Small intestine (tissue), 7 donors: ENCODE measurements at regions not wholly inside any gene's neighbourhood (a gene's known extent, or its start where the extent isn't known, plus 50 kb on each side); places are given as distances from the start of the nearest gene placed in this dataset.

Experiments
- DNase-seq, 2 donors: peaks; one replicate each; pipeline versions ENCODE4 v3.0.0 to v3.0.0-alpha.2; 2013
- FAIRE-seq: peaks from 2 replicates; lab custom pipeline; 2012; peaks lifted over from hg19 to GRCh38; lab: Jason Lieb, UNC
- H3K27ac ChIP-seq, 3 donors: one replicate each; pipeline ENCODE4 v1.5.1; 2013; ENCODE audit warnings: low read length in 2 of 3, mild to moderate bottlenecking in 2 of 3, control low read depth in 1 of 3, inconsistent platforms in 1 of 3, low read depth in 1 of 3, moderate library complexity in 1 of 3
- H3K27me3 ChIP-seq, 3 donors: one replicate each; pipeline ENCODE4 v1.6.1; 2013; ENCODE audit warnings: low read length in 3 of 3, inconsistent platforms in 1 of 3; ENCODE audit not compliant: control insufficient read depth in 3 of 3, insufficient read depth in 3 of 3
- H3K36me3 ChIP-seq, 3 donors: one replicate each; pipeline ENCODE4 v1.6.1; 2013; ENCODE audit warnings: low read length in 3 of 3, inconsistent platforms in 1 of 3, low read depth in 1 of 3, mild to moderate bottlenecking in 1 of 3, moderate library complexity in 1 of 3; ENCODE audit not compliant: control insufficient read depth in 3 of 3, insufficient read depth in 2 of 3
- H3K4me1 ChIP-seq, 3 donors: one replicate each; pipeline ENCODE4 v1.6.1; 2013; ENCODE audit warnings: low read length in 2 of 3, inconsistent platforms in 1 of 3, low read depth in 1 of 3, mild to moderate bottlenecking in 1 of 3, moderate library complexity in 1 of 3; ENCODE audit not compliant: control insufficient read depth in 3 of 3, insufficient read depth in 2 of 3
- H3K4me3 ChIP-seq, 3 donors: one replicate each; pipeline ENCODE4 v1.5.1; 2013; ENCODE audit warnings: low read length in 3 of 3, control low read depth in 1 of 3, inconsistent platforms in 1 of 3, low read depth in 1 of 3, mild to moderate bottlenecking in 1 of 3, moderate library complexity in 1 of 3
- H3K9me3 ChIP-seq, 2 donors: one replicate each; pipeline ENCODE4 v1.6.1; 2013; ENCODE audit warnings: low read depth in 1 of 2, low read length in 1 of 2; ENCODE audit not compliant: control insufficient read depth in 2 of 2, insufficient read depth in 1 of 2
- WGBS, 3 donors: extraction: QIAGEN DNeasy Blood & Tissue Kit; methylation state at CpG; one replicate each; pipeline ENCODE4 v1.1.7; 2013; 5-methylcytosine and 5-hydroxymethylcytosine counted together
- donor health status: healthy with polysubstance abuse.
- donor health status: control.
- donor health status: control.
- donor health status: Bipolar disorder and iron deficiency.
- donor health status: healthy.

DNA sequence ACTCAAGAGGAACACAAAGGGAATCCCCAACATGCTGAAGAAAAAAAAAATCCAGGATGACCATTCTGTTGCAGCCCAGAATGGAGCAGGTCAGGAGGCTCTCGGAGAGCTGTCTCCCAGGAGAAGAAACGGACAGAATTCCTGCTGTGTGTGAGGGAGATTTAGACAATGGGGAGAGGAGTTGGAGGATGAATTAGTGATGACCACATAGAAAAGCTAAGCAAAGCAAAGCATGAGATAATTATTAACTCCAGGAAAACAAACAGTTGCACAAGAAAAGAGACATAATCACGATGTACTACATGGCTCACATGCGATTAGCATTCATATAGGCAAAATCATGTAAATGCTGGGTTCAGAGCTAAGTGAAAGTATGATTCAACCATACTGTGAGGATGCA lies 61.1 kb upstream of the SMYD2 start:
- H3K9me3 ChIP-seq = no peaks in the 10 kb centered on the region
- no peaks in the 10 kb centered on the region for H3K36me3 ChIP-seq
- H3K27ac ChIP-seq = no peak overlapping the region
- H3K4me3 ChIP-seq = no peak overlapping the region
- no peaks in the 10 kb centered on the region for H3K4me1 ChIP-seq
- H3K27me3 ChIP-seq = peaks cover 0 to 10% (median 8%) of the 10 kb centered on the region in 3 donors
- FAIRE-seq (no peak), DNase-seq (no peak)
- 48 to 62% (median 49%) methylated on average over 4 of the region's 4 CpGs for WGBS, 3 donors

DNA sequence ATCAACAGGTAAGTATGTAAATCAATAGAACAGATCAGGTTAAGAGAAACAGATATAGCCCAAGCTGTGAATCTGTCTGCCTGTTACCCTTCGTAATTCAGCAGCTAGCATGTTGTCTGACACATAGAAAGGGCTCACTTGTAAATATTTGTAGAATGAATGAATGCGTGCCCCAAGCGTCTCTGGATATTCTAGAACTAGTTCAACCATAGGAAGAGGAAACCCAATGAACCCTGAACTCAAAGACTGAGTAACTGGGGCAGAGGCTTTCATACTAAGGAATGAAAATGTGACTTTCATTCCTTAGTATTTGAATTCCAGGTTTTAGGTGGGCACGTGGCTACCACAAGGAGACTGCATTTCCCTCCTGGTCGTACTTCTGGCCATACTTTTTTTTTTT lies 60.1 kb upstream of the SMYD2 start:
- 70 to 75% (median 70%) methylated on average over 5 of the region's 5 CpGs for WGBS, 3 donors
- H3K4me1 ChIP-seq = no peaks in the 10 kb centered on the region
- DNase-seq (no peak), FAIRE-seq (no peak)
- no peak overlapping the region for H3K4me3 ChIP-seq
- peaks cover 0 to 10% (median 8%) of the 10 kb centered on the region in 3 donors for H3K27me3 ChIP-seq
- H3K36me3 ChIP-seq = no peaks in the 10 kb centered on the region
- H3K9me3 ChIP-seq = no peaks in the 10 kb centered on the region
- H3K27ac ChIP-seq = no peak overlapping the region

DNA sequence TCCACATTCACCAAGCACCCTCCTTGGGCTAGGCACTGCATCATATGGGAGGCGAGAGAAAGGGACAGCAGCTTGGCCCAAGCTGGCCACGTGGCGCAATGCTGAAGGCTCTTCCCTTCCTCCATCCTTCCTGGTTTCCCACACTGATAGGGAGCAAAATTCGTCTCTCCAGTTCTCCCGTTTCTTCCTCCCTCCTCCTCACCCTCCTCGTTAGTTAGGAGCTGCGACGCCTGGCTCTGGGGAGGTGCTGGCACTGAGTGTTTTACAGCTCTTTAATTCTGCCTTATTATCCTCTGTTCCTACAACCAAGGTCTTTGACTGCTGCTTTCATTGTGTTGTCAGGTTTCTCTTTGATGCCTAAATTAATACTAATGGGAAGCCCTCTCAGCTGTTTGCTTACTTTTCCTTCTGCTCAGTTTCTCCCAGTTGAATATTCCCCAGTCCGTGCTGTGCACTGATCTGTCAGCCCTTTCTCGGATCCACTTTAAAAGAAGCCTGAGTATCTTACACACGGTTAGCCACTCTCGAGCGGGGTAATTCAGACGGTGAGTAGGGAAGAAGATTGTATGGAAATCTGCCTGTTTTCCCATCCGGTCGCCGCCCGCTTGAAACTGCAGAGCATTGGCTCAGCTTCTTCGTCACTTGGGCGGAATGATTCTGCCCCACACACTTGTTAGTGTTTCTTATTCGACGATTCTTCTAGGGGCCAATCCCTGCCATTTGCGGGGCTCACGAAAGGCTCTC lies 56.2 kb upstream of the SMYD2 start:
- peaks cover 0 to 4% (median 4%) of the 10 kb centered on the region in 3 donors for H3K27me3 ChIP-seq
- H3K4me1 ChIP-seq = no peaks in the 10 kb centered on the region
- no peaks in the 10 kb centered on the region for H3K9me3 ChIP-seq
- FAIRE-seq (no peak), DNase-seq (peak; percentile 10 to 36)
- no peak overlapping the region for H3K27ac ChIP-seq
- no peaks in the 10 kb centered on the region for H3K36me3 ChIP-seq
- peak overlapping the region in 1 of 3 donors; percentile 1 for H3K4me3 ChIP-seq
- 11 to 18% (median 16%) methylated on average over 24 of the region's 24 CpGs for WGBS, 3 donors

DNA sequence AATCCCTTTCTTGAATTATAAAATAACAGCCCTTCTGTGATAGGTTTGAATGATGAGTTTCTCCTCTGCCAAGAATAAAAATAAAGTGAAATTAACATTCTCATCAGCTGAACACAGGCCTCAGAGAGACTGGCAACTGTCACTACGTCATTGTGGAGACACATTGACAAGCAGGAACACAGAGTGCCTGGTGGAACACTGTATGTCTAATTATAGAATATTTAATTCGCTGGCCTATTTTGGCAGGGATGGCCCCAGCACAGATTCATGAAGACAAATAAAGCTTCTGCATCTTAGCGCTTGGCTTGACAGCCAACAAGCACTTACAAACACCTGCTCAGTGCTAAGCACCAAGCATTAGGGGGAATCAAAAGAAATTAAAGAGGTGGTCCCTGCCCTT lies 52.0 kb upstream of the SMYD2 start:
- Histone ChIP-seq H3K36me3 (no peaks in the 10 kb centered on the region), H3K27me3 (no peaks in the 10 kb centered on the region), H3K4me1 (no peaks in the 10 kb centered on the region), H3K27ac (no peak overlapping the region), H3K9me3 (no peaks in the 10 kb centered on the region), H3K4me3 (no peak overlapping the region)
- no peak for DNase-seq
- 77 to 87% (median 87%) methylated on average over 3 of the region's 3 CpGs for WGBS, 3 donors
- no peak for FAIRE-seq

DNA sequence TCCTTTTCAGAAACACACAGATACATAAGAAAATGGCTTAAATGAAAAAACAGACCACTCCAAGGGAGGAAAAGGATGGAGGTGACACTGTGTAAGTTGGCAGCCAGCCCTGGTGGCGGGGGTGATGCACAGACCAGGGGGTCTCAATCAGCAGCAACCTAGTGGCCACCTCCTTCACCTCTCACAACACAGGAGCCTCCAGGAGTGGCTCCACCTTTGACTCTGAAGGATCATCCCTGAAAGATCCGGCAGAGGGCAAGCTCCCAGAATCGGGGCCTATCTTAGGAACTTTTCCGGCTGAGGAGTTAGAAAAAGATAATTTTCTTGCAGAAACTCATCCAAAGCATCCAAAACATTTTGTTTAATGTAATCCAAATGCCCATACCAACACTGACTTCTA lies 51.2 kb upstream of the SMYD2 start:
- FAIRE-seq (no peak), DNase-seq (no peak)
- Histone ChIP-seq H3K9me3 (no peaks in the 10 kb centered on the region), H3K4me1 (no peaks in the 10 kb centered on the region), H3K36me3 (no peaks in the 10 kb centered on the region), H3K27ac (no peak overlapping the region), H3K27me3 (no peaks in the 10 kb centered on the region), H3K4me3 (no peak overlapping the region)
- WGBS, 3 donors = 85 to 90% (median 89%) methylated on average over 4 of the region's 4 CpGs
